ENCODE measurements at regions not wholly inside any gene's neighbourhood (a gene's known extent, or its start where the extent isn't known, plus 50 kb on each side); places are given as distances from the start of the nearest gene placed in this dataset.

DNA sequence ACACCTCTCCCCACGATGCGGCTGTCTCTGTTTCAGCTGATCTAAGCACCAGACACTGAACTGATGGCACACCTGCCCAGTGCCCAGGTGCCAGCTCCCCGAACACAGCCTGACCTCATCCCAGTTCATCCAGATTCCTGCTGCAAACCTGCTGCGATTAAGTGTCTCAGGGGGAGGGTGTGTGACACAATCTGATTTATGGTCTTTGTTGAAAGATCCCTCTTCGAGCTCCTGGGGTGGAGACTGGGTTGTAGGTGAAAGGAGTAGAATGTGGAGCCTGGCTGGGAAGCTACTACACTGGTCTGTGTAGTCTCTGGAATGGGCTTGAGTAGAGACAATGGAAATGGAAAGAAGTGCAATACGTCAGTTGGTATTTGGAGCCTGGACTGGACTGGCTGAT lies 390.3 kb downstream of the SHANK2 start:
- DNase-seq, result no peak

DNA sequence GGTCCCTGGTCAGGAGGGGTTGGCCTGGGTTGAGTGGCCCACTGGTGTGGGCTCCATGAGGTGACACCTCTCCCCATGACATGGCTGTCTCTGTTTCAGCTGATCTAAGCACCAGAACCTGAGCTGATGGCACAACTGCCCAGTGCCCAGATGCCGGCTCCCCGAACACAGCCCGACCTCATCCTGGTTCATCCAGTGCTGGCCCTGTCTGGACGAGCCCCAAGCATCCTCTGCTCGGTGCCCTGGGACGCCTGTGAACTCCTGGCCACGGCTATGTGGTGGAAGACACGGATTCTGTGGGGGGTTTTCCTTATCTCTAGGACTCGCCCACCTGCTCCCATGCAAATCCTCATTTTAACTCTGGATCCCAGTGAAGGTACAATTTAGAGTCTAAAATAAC lies 389.2 kb downstream of the SHANK2 start:
- DNase-seq, result no peak

DNA sequence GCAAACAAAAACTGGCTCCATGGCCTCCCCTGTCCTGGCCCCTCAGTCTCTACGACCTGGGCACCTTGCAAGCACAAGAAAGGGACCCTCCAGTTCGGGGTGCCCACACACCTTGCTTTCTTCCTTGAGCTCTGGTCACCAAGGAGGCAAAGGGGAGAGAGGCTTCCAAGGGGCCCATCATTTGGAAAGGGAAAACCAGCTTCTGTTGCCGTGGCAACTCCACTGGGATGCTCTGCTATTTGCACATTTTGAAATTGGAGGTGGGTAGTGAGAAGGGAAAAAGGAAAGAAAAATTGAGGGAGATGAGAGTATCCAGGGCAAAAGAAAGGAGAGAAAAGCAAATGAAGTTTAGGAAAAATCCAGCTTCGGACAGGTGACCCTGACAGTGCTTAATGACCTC lies 388.4 kb downstream of the SHANK2 start:
- DNase-seq, result no peak

DNA sequence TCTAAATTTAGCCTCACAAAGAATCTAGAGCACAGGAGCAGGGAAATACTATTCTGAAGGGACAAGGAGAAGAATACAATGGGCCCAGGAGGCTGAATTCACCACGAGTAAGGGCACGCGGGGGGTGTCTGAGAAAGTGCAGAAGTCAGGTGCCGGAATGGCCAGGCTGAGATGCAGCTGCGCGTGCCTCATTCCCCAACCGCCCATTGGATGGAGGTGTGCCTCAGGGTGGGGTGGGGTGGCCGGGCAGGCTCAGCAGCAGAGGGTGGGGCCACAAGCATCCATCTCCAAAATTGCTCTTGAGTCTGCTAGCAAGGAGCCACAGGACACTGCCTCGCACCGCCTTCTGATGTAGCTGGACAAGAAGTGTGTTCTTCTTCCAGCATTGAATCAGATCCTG lies 387.0 kb downstream of the SHANK2 start:
- no peak for DNase-seq

DNA sequence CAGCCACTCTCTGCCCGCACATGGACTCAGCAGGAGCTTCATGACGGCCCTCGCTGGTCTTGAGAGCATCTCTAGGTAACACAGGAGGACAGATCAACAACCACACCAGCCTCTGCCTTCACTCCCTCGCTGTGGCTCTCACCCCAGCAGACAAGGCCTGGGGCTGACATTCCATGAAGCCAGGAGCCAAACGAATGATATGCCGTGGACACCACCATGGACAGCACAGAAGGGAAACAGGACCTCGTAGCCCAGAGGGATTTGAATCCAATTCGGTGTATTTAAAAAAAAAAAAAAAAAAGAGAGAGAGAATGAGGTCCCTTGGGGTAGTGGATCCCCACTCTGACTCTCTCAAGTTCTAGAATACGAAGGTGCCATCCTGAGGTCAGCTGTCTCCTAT lies 385.5 kb downstream of the SHANK2 start:
- DNase-seq, result no peak

DNA sequence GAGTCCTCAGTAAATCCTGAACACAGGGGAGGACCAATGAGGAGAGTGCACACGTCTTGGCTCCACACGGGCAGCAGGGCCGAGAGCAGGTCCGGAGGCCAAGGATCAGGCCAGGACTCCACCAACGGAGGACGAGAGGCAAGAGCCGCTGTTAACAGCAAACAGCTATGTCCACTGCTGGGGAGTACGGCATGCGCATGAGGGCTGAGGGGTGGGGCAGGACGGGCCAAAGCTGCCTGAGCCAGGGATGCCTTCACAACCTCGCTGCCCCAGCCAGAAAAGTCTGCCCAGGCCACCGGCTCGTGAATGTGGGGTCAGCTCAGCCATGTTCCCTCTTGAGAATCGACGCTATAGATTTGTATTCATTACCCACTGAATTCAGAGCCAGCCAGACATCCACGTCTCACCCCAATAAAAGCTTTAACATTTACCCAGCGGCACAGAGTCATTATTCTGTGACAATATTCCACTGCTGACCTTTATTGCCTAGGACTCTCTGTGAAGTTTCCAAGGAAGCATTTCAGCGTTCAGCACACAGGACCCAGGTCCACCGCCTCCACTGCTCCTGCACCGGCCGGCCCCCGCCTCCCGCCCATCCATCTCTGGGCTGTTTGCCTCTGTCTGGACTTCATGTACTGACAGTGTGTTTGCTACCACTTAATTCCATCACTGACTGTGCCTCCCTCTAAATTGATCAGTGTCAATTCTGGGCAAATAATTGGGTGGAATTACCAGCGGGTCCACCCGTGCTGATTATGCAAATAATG lies 384.9 kb downstream of the SHANK2 start:
- no peak for DNase-seq

DNA sequence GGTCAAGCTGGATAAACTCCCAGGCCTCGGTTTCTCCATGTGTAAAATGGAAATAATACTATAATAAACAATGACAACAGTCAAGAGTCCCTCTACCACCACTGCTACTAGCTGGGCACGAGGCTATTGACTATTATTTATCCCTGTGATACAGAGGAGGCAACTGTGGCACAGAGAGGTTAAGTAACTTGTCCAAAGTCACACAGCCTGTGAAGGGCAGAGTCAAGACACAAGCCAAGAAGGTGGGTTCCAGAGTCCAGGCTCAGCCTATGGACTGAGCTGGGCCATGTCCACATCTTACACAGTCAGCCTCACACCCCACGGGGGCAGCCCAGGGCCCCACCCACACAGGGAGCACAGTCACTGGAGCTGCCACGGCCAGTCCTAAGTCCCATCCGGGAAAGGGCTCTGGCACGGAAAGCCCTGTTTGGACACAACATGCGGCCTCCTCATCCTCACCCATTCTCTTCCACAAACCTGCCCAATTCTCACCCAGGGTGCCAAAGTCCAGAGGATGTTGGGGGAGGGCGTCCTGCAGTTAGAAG lies 384.0 kb downstream of the SHANK2 start:
- DNase-seq, result no peak

DNA sequence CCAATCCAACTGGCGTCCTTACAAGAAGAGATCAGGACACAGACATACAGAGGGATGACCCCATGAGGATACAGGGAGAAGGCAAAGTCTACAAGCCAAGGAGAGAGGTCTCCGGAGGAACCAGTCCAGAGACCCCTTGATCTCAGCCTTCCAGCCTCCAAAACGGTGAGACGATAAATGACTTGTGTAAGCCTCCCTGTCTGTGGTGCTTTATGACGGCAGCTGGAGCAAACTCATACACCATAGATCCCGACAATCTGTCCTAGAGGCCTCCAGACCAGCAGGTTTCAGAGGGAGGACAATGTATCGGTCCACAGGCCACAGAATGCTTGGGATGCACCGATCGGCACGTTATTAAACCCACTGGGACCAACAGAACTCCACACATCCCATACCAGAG lies 383.3 kb downstream of the SHANK2 start:
- no peak for DNase-seq

DNA sequence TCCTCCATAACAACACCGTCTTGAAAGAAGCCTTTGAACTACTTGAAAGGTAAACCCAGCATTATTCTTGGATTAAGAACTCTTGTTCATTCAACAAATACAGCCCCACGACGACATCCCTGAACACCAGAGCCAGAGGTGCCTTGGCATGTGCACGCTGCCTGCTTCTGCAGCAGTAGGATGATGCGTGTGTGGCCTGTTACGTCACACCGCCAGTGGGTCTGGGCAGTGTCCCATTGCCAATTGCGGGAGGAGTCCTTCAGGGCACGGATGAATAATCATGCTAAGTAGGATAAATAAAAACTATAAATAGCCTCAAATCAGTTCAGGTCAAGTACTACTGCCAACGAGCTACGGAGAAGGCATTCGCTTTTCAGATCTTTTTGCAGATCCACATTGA lies 380.5 kb downstream of the SHANK2 start:
- DNase-seq, result no peak

DNA sequence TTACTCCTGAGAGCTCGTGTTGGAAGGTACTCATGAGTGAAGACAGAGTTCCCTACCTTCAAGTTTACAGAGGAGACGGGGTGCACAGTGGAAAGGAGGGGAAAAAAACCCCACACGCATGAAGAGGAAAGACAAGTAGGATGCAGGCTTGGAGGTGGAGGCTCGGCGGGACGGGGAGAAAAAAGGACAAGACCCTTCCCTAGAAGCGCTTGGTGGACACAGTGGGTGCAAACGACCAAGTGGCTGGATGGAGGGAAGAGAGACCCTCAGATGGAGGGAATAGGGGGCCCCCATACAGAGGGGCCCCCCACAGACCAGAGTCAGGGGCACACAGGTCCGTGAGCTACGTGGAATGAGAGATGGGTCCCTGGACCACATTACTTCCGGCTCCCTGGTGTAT lies 380.1 kb downstream of the SHANK2 start:
- no peak for DNase-seq

DNA sequence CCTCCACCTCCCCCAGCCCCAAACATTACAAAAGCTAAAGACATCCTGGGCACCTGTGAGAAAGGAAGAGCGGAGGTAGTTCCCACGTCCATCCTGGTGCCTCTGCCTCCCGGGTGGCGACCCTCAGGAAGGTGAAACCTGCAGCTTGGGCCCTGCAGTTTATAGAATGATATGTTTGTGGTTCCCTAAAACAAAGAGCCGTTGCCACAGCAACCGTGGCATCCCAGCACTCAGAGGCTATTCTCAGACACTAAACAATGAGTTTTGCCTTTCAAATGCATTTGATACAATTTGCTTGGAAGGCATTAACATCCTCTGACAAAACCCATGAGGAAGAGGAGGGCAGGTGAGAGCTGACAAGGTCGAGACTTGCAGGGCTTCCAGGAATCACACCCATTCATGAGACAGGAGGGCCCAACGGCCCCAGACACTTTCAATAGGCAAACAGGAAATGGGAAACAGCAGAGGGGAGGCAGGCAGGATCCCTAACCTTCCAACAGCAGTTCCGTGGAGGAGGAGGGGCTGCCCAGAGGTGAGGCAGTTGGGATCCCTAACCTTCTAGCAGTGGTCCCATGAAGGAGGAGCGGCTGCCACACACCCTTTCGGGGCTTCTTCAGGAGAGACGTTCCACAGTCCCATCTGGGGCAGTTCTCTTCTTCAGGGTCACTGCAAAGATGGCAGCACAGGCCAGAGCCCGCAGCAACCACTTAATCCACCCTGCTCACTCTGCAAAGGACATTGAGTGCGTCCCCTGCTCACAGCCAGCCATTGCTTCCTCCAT lies 379.2 kb downstream of the SHANK2 start:
- DNase-seq, result no peak

DNA sequence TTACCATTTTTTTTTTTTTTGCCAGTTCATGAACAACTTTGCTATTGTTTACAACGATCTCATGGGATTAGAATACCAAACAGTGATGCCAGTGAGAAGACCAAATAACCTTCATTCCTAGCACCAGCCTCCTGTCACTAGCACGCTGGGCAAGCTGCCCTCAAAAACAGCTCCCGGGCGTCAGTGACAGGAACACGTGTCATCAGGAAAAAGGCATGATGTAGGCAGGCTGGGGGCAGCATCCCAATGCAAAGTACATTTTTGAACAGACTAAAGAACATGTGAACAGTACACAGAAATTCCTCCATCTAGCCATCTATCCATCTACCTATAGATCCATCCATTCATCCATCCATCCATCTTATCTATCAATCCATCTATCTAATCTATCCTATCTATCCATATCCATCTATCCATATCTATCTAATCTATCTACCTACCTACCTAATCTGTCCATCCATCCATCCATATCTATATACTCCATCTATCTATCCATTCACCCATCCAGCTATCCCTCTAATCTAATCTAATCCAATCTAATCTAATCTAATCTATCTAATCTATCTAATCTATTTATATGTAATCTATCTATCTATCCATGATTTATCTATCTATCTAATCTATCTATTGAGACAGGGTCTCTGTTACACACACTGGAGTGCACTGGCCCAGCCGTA lies 378.5 kb downstream of the SHANK2 start:
- no peak for DNase-seq

DNA sequence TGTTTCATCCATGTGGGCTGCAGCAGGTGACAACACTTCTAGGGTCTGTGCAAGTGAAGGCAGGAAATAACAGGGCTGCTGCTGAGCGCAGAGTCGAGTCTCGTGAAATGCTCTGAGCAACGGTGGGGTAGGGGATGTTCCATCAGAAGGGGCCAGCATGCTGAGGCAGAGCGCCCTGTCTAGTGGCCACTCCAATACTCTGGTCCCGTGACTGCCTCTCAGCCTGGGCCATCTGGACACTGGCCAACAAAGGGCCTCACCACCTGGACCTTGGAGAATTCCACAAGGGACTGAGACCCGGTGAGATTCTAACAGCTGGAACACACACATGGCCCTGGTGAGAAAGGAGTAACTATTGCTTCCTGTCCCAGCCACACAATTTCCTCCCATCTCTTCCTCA lies 375.7 kb downstream of the SHANK2 start:
- no peak for DNase-seq

DNA sequence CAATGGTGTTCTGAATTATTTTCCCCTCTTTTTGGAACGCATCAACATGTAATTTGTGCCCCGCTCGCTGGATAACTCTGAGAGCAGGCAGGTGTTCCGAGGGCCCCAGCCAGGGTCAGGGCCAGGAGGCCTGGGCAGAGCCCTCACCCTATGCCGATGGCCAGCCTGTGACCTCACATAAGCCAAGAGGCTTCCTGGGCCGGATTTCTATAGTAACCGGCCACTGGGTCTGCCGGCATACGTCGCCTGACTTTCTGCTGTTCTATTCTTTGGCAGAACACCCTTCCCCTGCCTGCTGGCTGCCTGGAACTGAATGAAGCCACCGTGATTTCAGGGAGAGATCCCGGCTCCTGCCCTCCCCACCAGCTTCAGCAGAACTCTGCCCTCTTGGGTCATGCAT lies 375.2 kb downstream of the SHANK2 start:
- DNase-seq, result no peak

DNA sequence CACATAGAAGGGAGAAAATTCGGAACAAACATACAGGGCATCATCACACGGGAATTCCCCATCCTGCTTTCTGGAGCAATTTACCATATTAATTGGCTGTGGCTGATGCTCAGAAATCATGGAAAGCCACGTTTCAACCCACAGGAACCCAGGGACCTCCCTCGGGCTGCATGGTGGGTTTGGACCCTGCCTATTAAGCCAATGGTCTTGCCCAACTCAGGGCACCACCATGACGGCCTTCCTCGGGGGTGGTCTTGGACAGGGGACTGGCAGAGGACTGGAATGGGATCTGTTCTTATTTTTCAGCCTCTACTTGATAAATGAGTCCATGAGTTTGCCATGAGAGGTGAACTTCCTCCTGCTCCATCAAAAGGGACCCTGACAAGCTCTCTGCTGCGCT lies 374.0 kb downstream of the SHANK2 start:
- no peak for DNase-seq

DNA sequence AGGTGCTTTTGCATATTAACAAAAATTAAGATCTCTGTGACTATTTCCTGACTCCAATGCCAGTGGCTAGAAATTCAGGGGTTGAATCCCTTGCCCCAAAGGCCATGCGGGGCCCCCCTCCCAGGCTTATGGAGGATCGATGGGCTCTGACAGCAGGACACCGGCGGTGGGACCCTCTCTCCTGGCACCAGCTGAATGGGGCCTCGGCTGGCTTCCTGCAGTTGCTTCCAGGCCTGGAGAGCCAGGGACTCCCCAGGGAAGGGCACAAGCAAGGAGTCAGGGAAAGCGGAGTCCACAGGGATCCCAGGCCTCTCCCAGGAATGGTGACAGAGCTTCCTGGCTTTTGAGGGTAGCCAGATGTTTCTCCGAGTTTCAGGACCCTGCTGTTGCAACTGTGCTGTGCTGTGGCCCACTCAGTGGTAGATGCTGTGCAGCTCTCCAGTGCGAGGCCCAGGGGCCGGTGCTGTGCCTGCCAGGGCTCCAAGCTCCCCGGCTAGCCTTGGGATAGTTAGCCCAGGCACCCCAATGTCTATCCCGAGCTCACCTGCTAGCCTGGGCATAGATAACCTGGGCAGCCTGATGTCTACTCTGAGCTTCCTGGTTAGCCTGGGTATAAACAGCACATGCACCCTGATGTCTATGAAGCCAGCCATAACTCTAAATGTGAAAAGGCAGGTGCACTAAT lies 372.6 kb downstream of the SHANK2 start:
- DNase-seq, result no peak

DNA sequence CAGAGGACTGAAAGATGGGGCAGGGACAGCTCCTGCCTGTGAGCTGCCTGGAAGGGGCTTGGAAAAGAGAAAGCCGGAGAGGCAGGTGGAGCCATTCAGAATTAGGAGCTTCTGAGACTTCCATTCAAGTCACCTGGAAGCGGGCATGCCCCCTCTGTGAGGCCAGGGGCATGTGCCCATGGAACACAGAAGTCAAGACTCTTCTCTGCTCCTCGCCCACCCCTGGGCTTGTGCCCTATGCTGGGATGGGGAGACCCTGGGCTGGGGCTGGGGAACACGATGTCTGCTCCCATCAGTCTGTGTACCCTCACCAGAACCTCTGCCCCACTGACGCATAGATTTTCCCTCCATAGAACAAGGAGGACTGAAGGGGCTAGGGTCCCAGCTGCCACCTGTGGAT lies 372.0 kb downstream of the SHANK2 start:
- DNase-seq, result no peak

DNA sequence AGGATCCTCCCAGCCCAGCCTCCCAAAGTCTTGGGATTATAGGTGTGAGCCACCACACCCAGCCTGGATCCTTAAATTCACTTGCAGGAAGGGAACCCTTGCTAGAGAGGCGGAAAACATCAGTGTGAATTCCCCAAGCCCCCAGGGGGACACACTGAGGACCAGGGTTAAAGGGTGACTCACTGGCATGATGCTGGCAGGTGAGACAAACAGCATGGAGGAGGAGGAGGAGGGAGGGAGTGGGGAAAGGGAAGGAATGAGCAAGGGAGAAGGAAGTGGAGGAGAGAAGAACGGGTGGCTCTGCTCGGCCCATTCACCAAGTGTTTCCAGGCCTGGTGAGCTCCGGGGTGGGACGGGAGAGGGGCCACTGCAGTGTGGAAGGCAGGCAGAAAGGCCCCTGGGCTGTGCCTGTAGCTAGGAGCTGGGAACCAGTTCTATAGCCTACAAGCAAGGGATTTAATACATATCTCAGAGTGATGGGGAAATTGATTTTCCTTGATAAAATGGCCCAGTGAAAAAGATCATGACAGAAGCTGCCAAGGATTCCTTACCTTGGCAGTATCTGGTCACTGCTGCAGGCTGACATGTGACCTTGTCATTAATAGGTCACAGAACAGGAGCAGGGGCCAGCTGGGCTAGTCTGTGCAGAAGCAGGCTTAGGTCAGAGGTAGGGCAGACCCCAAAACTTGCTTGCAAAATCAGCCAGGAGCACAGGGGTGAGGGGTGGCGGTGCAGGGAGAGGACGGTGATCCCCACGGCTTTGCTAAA lies 370.2 kb downstream of the SHANK2 start:
- DNase-seq, result no peak

DNA sequence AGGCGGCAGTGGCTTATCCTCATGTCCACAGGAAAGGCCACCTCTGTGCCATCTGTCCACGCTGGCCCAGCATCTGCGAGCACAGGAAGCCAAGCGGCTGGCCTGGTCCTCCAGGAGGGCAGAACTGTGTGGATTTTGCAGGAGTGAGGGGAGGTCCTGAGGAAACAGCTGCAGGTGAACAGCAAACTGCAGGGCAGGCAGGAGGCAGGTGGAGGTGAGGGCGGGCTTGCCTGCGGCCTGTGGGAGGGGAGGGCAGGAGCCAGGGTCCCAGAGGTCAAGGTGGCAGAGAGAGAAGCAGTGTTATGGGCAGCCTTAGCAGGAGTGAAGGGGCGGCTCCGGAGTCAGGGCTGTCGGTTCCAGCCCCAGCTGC lies 369.7 kb downstream of the SHANK2 start:
- no peak for DNase-seq

DNA sequence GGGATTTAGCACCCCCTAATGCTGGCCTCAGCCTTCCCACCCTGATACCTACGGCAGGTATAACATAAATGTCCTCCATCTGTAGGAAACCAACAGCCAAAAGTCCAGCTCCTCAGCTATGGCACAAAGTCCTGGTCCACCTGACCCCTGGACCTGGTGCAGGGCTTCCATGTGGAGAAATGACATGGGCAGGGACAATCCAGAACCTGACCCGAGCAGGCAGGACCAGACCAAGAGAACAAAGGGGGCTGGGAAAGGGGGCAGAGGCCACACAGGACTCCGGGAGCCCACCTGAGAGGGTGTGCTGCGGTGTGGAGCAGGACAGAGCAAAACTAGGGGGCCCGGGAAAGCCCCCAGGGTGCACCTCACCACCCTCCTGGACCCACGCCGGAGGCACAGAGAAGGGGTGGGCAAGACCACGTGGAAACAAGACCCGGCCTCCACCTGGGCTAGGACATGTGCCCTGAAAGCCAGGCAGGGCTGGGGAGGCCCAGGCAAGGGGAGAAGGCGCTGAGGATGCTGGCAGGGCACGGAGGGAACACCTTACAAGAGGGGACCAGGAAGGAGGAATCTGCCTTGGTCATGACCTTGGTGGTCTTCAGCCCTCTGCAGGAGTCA lies 368.9 kb downstream of the SHANK2 start:
- no peak for DNase-seq

DNA sequence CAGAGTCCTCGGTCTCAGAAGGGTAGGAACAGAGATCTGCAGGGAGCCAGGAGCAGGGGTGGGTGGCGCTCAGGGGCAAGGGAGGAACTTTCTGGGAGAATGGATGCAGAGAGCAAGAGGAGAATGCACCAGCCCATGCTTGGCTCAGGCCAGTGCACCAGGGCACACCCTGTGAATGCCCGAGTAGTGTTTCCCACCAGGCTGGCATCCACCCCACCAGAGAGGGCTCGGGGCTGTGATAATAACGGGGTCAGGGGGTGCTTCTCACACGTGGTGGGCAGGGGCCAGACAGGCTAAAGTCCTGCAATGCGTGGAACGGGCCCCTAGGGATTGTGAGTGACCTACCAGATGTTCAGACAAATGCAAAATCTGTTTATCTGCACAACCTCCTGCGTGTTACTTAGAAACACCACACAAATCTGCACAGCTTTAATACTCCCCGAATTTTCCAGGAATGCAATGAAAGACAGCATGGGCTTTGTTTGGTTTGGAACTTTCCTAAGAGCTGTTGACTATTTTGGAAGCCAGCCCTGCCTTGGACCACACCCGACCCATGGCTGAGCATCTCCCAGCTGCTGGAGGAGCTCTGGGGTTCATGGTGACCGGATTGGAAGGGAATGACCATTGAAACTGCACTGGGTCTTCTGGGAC lies 368.3 kb downstream of the SHANK2 start:
- DNase-seq, result no peak

All from stimulated activated CD4-positive, alpha-beta T cell treated with anti-CD3 and anti-CD28 coated beads, Interleukin-2, amount 100 ng/mL, for 48 hours (primary cell).